Tibial artery (tissue), 4 donors: ENCODE measurements at regions not wholly inside any gene's neighbourhood (a gene's known extent, or its start where the extent isn't known, plus 50 kb on each side); places are given as distances from the start of the nearest gene placed in this dataset.
"Not testable (repeated sequence)": the region's sequence is repeated elsewhere in the genome, so short reads cannot be mapped to it uniquely, and the experiment has no call there.

Experiments used
- DNase-seq, 2 donors: peaks; one replicate each; pipeline ENCODE4 v3.0.0-alpha.2; 2019
- H3K27ac ChIP-seq, 2 donors: fragments of 200-600 bp; sonication (generic) in 1 of 2; 1 replicate in 1 of 2; 2 replicates in 1 of 2; pipeline ENCODE4 v1.5.1; 2018 to 2019; ENCODE audit warnings: mild to moderate bottlenecking in 1 of 2
- H3K27me3 ChIP-seq, 2 donors: fragments of 200-600 bp; sonication (generic) in 1 of 2; one replicate each; pipeline versions ENCODE4 v1.5.1 to v1.6.0; 2016 to 2019
- H3K36me3 ChIP-seq, 3 donors: fragments of 200-600 bp; sonication (generic) in 2 of 3; one replicate each; pipeline ENCODE4 v1.5.1; 2016 to 2019; ENCODE audit warnings: mild to moderate bottlenecking in 2 of 3
- H3K4me1 ChIP-seq, 4 donors: fragments of 200-600 bp; sonication (generic) in 2 of 4; 1 replicate in 3 of 4; 2 replicates in 1 of 4; pipeline ENCODE4 v1.5.1; 2016 to 2019
- H3K4me3 ChIP-seq, 2 donors: fragments of 200-600 bp; sonication (generic) in 1 of 2; 1 replicate in 1 of 2; 2 replicates in 1 of 2; pipeline ENCODE4 v1.5.1; 2018 to 2019; ENCODE audit warnings: mild to moderate bottlenecking in 2 of 2
- H3K9me3 ChIP-seq, 3 donors: fragments of 200-600 bp; sonication (generic) in 1 of 3; one replicate each; pipeline ENCODE4 v1.5.1; 2016 to 2019
- CTCF ChIP-seq, 2 experiments: fragments of 200-600 bp in 1 of 2; fragments of 450-650 bp in 1 of 2; IDR thresholded peaks; one replicate each; pipeline ENCODE4 v1.5.1; 2017 to 2019; ENCODE audit warnings: antibody characterized with exemption in 2 of 2, mild to moderate bottlenecking in 1 of 2, moderate library complexity in 1 of 2
- intact Hi-C: fragments of 100-400 bp; cut with DNase I; formaldehyde crosslinking; loops from one replicate; pipeline ENCODE4 v1.15.0; 2023; ENCODE audit warnings: low total_unique reads

GRCh38 chr2:215635788-215636139 is 199.9 kb upstream of the FN1 start:
- H3K27me3 ChIP-seq = no peaks in the 10 kb centered on the region
- H3K9me3 ChIP-seq = peaks cover 0 to 4% (median 0%) of the 10 kb centered on the region in 3 donors
- H3K4me1 ChIP-seq = peaks cover 0 to 8% (median 0%) of the 10 kb centered on the region in 4 donors
- no peaks in the 10 kb centered on the region for H3K36me3 ChIP-seq
- H3K27ac ChIP-seq = no peak overlapping the region
- intact Hi-C loops = no loop called here
- no peak overlapping the region for H3K4me3 ChIP-seq
- no peak for DNase-seq
- TF ChIP-seq CTCF (IDR thresholded peaks at IDR 0.05) = no peak

DNA sequence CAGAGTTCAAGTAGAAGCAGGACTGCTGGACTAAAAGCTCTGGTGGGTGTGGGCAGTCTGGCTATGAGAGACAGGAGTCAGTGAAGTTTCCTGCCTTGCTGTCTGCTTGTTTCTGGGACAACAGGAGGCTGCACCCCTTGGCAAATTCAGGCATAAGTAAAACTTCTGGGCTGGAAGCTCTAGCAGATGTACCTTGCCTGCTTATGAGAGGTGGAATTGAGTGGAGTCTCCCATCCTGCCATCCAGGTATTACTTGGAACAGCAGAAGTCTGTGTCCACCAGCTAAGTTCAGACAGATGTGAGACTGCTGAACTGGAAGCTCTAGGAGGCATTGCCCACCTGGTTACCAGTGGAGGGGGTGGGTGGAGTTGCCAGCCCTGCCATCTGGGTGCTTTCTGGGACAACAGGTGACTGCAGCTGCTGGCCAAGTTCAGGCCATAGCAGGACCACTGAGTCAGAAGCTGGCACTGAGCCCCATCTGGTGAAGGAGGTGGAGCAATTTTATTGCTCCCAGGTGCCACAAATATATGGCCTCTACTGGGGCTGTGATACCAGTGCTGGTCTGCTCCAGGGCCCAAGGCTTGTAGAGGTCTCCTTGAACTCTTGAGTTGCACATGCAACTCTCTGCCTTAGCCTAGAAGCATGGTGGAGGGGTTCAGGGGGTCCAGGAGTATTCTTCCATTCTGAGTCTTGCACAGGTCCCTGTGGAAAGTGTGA is 199.4 kb upstream of the FN1 start:
- Histone ChIP-seq H3K4me1 (peaks cover 0 to 8% (median 0%) of the 10 kb centered on the region in 4 donors), H3K27me3 (no peaks in the 10 kb centered on the region), H3K36me3 (no peaks in the 10 kb centered on the region), H3K4me3 (no peak overlapping the region), H3K27ac (no peak overlapping the region), H3K9me3 (peaks cover 0 to 5% (median 0%) of the 10 kb centered on the region in 3 donors)
- intact Hi-C loops = no loop called here
- no peak for DNase-seq
- TF ChIP-seq CTCF (IDR thresholded peaks at IDR 0.05) = no peak

DNA sequence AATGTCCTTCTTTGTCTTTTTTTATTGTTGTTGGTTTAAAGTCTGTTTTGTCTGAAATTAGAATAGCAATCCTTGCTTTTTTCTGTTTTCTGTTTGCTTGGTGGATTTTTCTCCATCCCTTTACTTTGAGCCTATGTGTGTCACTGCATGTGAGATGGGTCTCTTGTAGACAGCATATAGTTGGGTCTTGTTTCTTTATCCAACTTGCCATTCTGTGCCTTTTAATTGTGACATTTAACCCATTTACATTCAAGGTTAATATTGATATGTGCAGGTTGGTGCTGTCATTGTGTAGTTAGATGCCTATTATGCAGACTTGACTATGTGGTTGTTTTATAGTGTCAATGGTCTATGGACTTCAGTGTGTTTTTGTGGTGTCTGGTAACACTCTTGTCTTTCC is 197.5 kb upstream of the FN1 start:
- intact Hi-C loops = no loop called here
- TF ChIP-seq CTCF (IDR thresholded peaks at IDR 0.05) = no peak
- Histone ChIP-seq H3K4me1 (peaks cover 0 to 8% (median 0%) of the 10 kb centered on the region in 4 donors), H3K4me3 (no peak overlapping the region), H3K36me3 (no peaks in the 10 kb centered on the region), H3K27me3 (no peaks in the 10 kb centered on the region), H3K27ac (no peak overlapping the region), H3K9me3 (peaks cover 0 to 5% (median 0%) of the 10 kb centered on the region in 3 donors)
- DNase-seq = no peak

- DNase-seq = no peak
- Histone ChIP-seq H3K27ac (no peak overlapping the region), H3K4me3 (no peak overlapping the region), H3K27me3 (no peaks in the 10 kb centered on the region), H3K36me3 (no peaks in the 10 kb centered on the region), H3K9me3 (peaks cover 0 to 5% (median 0%) of the 10 kb centered on the region in 3 donors), H3K4me1 (peaks cover 0 to 16% (median 3%) of the 10 kb centered on the region in 4 donors)
- intact Hi-C loops = no loop called here
- no peak for TF ChIP-seq CTCF (IDR thresholded peaks at IDR 0.05)
These were observed 195.8 kb upstream of the FN1 start for GRCh38 chr2:215631696-215632095.

DNA sequence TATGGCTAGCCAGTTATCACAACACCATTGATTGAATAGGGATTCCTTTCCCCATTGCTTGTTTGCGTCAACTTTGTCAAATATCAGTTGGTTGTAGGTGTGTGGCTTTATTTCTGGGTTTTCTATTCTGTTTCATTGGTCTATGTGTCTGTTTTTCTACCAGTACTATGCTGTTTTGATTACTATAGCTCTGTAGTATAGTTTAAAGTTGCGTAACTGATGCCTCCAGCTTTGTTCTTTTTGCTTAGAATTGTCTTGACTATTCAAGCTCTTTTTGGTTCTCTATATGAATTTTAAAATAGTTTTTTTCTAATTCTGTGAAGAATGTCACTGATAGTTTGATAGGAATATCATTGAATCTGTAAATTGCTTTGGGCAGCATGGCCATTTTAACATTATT is 194.9 kb upstream of the FN1 start:
- intact Hi-C loops, H3K27me3 ChIP-seq, H3K27ac ChIP-seq, H3K36me3 ChIP-seq, H3K9me3 ChIP-seq, DNase-seq, H3K4me3 ChIP-seq: not testable (repeated sequence)
- peaks cover 0 to 21% (median 4%) of the 10 kb centered on the region in 4 donors for H3K4me1 ChIP-seq

GRCh38 chr2:215627771-215628170 is 191.9 kb upstream of the FN1 start:
- TF ChIP-seq CTCF (IDR thresholded peaks at IDR 0.05) = no peak
- no peaks in the 10 kb centered on the region for H3K36me3 ChIP-seq
- H3K4me3 ChIP-seq = no peak overlapping the region
- peaks cover 0 to 5% (median 0%) of the 10 kb centered on the region in 3 donors for H3K9me3 ChIP-seq
- intact Hi-C loops = no loop called here
- H3K27me3 ChIP-seq = no peaks in the 10 kb centered on the region
- DNase-seq = no peak
- H3K27ac ChIP-seq = no peak overlapping the region
- peaks cover 0 to 45% (median 10%) of the 10 kb centered on the region in 4 donors for H3K4me1 ChIP-seq
